WERI-Rb-1 (cell line): ENCODE measurements at regions not wholly inside any gene's neighbourhood (a gene's known extent, or its start where the extent isn't known, plus 50 kb on each side); places are given as distances from the start of the nearest gene placed in this dataset.

Source experiments
- DNase-seq: peaks from one replicate; pipeline ENCODE4 v3.0.0-alpha.2; 2020
- H3K27ac ChIP-seq: fragments of 250-450 bp; sonication (Bioruptor Pico); 2 replicates; pipeline ENCODE4 v1.5.1; 2020; ENCODE audit warnings: mild to moderate bottlenecking, moderate library complexity
- H3K27me3 ChIP-seq: fragments of 250-450 bp; sonication (Bioruptor Pico); 2 replicates; pipeline ENCODE4 v1.5.1; 2021; ENCODE audit warnings: mild to moderate bottlenecking, low read depth, moderate library complexity; ENCODE audit not compliant: insufficient read depth, severe bottlenecking
- H3K36me3 ChIP-seq: fragments of 250-450 bp; sonication (Bioruptor Pico); 2 replicates; pipeline ENCODE4 v1.5.1; 2020; ENCODE audit warnings: mild to moderate bottlenecking, moderate library complexity
- H3K4me3 ChIP-seq: 2 replicates; pipeline ENCODE4 v1.5.1; 2011; ENCODE audit warnings: low read depth, mild to moderate bottlenecking, control low read depth, low read length
- H3K9me3 ChIP-seq: fragments of 250-450 bp; sonication (Bioruptor Pico); 2 replicates; pipeline ENCODE4 v1.5.1; 2021; ENCODE audit warnings: mild to moderate bottlenecking, moderate library complexity; ENCODE audit not compliant: severe bottlenecking
- TF ChIP-seq, protein P1 (sequence below): IDR thresholded peaks from 2 replicates; pipeline ENCODE4 v1.5.1; 2011; ENCODE audit warnings: low read depth, mild to moderate bottlenecking, control low read depth, inconsistent platforms, low read length

DNA sequence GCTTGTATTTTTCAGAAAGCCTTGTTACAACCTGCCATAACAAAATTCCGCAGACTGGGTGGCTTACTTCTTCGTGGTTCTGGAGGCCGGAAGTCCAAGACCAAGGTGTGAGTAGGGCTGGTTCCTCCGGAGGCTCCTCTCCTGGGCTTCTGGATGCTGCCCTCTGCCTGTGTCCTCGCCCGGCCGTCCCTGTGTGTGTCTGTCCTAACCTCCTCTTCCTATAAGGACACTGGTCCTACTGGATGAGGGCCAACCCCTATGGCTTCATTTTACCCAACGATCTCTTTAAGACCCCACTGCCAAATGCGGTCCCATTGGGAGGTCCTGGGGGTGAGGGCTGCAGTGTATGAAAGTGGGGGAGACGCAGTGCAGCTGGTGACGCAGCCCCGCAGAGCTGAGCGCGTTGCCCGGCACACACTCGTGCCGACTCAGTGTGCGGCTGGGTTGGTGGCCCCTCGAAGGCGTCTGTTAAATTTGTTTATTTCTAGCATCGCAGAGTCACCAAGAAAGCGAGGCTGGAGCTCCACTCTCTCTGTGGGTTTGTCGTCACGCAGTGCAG lies 116.7 kb downstream of the SOX1 start:
- Histone ChIP-seq H3K9me3 (peaks cover 4% of the 10 kb centered on the region), H3K4me3 (no peak overlapping the region), H3K27me3 (peaks cover 96% of the 10 kb centered on the region), H3K27ac (no peak overlapping the region), H3K36me3 (no peaks in the 10 kb centered on the region)
- TF ChIP-seq, protein P1, sequence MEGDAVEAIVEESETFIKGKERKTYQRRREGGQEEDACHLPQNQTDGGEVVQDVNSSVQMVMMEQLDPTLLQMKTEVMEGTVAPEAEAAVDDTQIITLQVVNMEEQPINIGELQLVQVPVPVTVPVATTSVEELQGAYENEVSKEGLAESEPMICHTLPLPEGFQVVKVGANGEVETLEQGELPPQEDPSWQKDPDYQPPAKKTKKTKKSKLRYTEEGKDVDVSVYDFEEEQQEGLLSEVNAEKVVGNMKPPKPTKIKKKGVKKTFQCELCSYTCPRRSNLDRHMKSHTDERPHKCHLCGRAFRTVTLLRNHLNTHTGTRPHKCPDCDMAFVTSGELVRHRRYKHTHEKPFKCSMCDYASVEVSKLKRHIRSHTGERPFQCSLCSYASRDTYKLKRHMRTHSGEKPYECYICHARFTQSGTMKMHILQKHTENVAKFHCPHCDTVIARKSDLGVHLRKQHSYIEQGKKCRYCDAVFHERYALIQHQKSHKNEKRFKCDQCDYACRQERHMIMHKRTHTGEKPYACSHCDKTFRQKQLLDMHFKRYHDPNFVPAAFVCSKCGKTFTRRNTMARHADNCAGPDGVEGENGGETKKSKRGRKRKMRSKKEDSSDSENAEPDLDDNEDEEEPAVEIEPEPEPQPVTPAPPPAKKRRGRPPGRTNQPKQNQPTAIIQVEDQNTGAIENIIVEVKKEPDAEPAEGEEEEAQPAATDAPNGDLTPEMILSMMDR, result no peak
- DNase-seq, result no peak

DNA sequence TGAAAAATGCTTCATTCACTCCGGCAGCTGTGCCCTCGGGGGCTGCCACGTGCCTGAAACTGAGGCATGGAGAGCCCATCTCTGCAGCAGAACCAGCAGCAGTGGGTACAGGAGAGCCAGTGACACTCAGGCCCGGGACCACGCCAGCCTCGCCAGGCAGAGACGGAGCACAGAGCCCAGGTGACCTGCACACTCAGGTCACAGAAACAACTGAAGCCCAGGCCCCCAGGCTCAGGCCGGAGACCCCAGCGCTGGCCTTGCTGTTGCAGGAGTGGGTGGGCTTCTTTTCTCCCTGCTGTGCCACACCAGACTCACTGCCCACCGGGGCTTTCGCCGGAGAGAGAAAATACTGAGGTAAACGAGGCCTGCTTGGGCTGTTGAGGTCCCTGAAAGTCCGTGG lies 117.3 kb downstream of the SOX1 start:
- DNase-seq, result no peak
- TF ChIP-seq, protein P1, result no peak
- Histone ChIP-seq H3K9me3 (peaks cover 4% of the 10 kb centered on the region), H3K4me3 (no peak overlapping the region), H3K36me3 (no peaks in the 10 kb centered on the region), H3K27me3 (peaks cover 94% of the 10 kb centered on the region), H3K27ac (no peak overlapping the region)

DNA sequence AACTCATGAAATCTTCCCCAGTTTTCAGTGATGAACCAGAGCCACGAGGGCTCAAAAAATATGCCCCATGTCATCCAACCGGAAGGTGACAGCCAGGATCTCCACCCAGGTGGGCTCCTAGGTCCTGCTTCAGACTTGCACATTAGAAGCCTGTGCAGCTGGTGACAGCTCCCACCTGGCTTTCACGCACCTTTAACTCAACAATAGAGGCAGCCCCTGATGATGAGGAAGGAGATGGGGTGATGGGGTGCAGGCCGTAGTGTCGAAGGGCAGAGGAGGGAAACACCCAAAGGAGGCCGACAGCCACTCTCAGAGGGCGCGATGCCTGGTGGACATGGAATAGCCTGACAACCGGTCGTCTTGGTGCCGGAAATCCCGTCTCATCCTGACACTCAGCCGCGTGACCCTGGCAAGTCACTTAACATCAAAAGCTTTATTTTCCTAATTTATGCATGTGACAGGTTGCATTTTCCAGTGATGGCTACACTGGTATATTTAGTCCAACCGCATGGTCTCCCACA lies 118.0 kb downstream of the SOX1 start:
- H3K9me3 ChIP-seq, result peaks cover 4% of the 10 kb centered on the region
- no peak overlapping the region for H3K27ac ChIP-seq
- TF ChIP-seq, protein P1, result no peak
- peaks cover 94% of the 10 kb centered on the region for H3K27me3 ChIP-seq
- no peak for DNase-seq
- H3K4me3 ChIP-seq, result no peak overlapping the region
- no peaks in the 10 kb centered on the region for H3K36me3 ChIP-seq

DNA sequence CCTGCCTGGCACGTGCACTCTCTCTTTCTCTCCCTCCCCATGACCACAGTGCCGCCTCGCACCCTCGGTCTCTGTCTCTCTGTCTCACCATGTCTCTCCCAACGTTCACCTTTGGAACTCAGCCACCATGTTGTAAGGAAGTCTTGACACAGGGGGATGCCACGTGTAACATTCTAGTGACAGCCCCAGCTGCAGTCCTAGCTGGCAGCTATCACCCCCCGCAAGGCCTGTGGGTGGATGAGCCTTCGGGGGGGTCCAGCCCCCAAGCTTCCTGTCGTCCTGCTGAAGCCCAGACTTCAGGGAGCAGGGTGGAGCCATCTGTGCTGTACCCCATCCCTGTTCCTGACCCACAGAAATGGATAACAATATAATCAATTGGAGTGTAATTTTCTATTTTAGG lies 118.5 kb downstream of the SOX1 start:
- peaks cover 4% of the 10 kb centered on the region for H3K9me3 ChIP-seq
- TF ChIP-seq, protein P1, result no peak
- no peak overlapping the region for H3K27ac ChIP-seq
- no peak for DNase-seq
- H3K27me3 ChIP-seq, result peaks cover 93% of the 10 kb centered on the region
- no peak overlapping the region for H3K4me3 ChIP-seq
- no peaks in the 10 kb centered on the region for H3K36me3 ChIP-seq

DNA sequence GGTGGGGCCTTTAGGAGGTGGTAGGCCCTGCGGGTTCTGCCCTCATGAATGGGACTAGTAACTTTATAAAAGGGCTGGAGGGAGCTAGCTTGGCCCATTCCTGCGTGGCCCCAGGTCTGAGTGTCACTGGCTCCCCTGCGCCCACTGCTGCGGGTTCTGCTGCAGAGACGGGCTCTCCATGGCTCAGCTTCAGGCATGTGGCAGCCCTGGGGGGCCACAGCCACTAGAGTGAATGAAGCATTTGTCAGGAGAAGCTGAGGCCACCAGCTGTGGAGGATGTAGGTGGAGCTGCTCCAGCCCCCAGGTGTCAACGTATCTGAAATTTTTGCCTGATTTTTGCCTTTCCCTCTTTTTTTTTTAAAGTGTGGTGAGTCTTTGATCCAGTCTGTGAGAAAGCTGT lies 119.1 kb downstream of the SOX1 start:
- DNase-seq, result no peak
- Histone ChIP-seq H3K27ac (no peak overlapping the region), H3K27me3 (peaks cover 93% of the 10 kb centered on the region), H3K4me3 (no peak overlapping the region), H3K36me3 (no peaks in the 10 kb centered on the region), H3K9me3 (peaks cover 9% of the 10 kb centered on the region)
- TF ChIP-seq, protein P1, result no peak

DNA sequence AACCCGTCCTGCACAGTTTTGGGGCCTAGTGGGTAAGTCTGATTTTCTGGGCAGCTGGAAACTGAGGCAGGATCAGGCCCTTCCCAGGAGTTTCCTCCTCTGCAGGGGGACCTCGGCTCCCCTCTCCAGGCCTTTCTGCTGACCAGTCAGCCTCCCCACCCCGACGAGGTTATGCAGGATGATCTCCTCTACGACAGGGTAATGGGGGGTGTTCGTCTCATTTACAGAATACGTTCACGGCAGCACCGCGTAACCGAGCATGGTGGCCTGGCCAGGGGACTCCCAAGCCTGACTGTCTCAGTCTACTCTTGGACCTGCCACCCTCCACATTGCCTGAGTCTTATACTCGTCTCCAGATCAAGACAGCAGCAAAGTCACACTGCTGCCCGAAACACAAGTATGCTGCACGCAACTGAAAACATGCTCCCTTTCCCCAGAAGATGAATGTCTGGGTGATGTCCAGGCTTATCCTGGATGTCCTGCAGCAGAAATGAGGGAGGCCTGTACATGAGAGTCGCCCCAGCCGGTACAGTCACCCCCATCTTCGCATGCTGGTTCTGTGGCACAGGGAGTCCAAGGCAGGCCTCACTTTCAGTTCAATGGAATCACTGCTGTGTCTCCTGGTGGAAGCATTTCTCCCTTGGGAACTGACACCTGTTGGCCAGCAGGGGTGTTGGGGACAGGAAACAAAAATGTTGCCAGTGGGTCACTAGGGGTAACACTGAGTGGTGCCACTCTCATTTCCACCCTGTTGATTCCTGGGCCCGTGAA lies 120.8 kb downstream of the SOX1 start:
- TF ChIP-seq, protein P1, result no peak
- Histone ChIP-seq H3K9me3 (peaks cover 16% of the 10 kb centered on the region), H3K36me3 (no peaks in the 10 kb centered on the region), H3K4me3 (no peak overlapping the region), H3K27ac (no peak overlapping the region), H3K27me3 (peaks cover 93% of the 10 kb centered on the region)
- DNase-seq, result no peak
